HepG2 (cell line): ENCODE measurements at regions not wholly inside any gene's neighbourhood (a gene's known extent, or its start where the extent isn't known, plus 50 kb on each side); places are given as distances from the start of the nearest gene placed in this dataset.

Experiments used
- ATAC-seq: fragments of 200-7000 bp; cut with Tn5 transposase; 3 replicates; pipeline ENCODE4 v1.9.1; 2020; ENCODE audit warnings: mild to moderate bottlenecking, moderate library complexity
- BruUV-seq: library from RNA; stranded (reverse); fragments of 400-500 nt; replicated peaks from 2 replicates; lab custom pipeline; 2021; lab: Mats Ljungman, UMichigan
- CTCF ChIA-PET: fragments of 300-600 bp; formaldehyde crosslinking; extraction: SDS; loops from one replicate; lab custom pipeline; 2021; ENCODE audit warnings: low total read pairs, inconsistent platforms, low intra/inter-chr PET ratio; lab: Yijun Ruan, JAX
- POLR2A ChIA-PET: fragments of 350-600 bp; sonication (Branson Sonifier 250); formaldehyde crosslinking; loops from one replicate; lab custom pipeline; 2020; ENCODE audit warnings: antibody characterized with exemption, inconsistent platforms; lab: Yijun Ruan, JAX
- DNase-seq: peaks from one replicate; pipeline ENCODE4 v3.0.0-alpha.2; 2015; ENCODE audit warnings: low spot score
- FAIRE-seq: peaks from 3 replicates; lab custom pipeline; 2011; peaks lifted over from hg19 to GRCh38; lab: Jason Lieb, UNC
- H2AFZ ChIP-seq: one replicate; pipeline ENCODE4 v1.6.1; 2011; ENCODE audit warnings: low read length, inconsistent platforms
- H3K27ac ChIP-seq: fragments of 300-600 bp; 3 replicates; pipeline ENCODE4 v1.8.0; 2011; ENCODE audit warnings: mixed run types, mild to moderate bottlenecking, mixed read lengths, low read length, inconsistent platforms; ENCODE audit not compliant: insufficient read depth; ENCODE audit errors: extremely low read length
- H3K27me3 ChIP-seq, 2 experiments: fragments of 200-600 bp in 1 of 2; 2 replicates in 1 of 2; 3 replicates in 1 of 2; pipeline versions ENCODE4 v1.6.0 to v1.8.0; 2011; ENCODE audit warnings: low read length in 2 of 2, mild to moderate bottlenecking in 2 of 2, moderate library complexity in 2 of 2, inconsistent platforms in 1 of 2; ENCODE audit not compliant: insufficient read depth in 2 of 2, control insufficient read depth in 1 of 2
- H3K36me3 ChIP-seq, 2 experiments: fragments of 200-600 bp in 1 of 2; replicated peaks in 1 of 2; 2 replicates in 1 of 2; 3 replicates in 1 of 2; pipeline versions ENCODE4 v1.5.1 to v1.8.0; 2011; ENCODE audit warnings: low read length in 2 of 2, inconsistent platforms in 1 of 2; ENCODE audit not compliant: insufficient read depth in 2 of 2, control insufficient read depth in 1 of 2
- H3K4me1 ChIP-seq: 2 replicates; pipeline ENCODE4 v1.5.1; 2012; ENCODE audit warnings: low read length, inconsistent platforms; ENCODE audit not compliant: insufficient read depth
- H3K4me2 ChIP-seq: 2 replicates; pipeline ENCODE4 v1.6.0; 2011; ENCODE audit warnings: low read depth, low read length, inconsistent platforms
- H3K4me3 ChIP-seq, 3 experiments: fragments of 200-600 bp in 1 of 3; sonication (generic), shearing (Covaris generic) in 1 of 3; replicated peaks in 1 of 3; 2 replicates each; pipeline ENCODE4 v1.5.1; 2011 to 2016; ENCODE audit warnings: low read length in 3 of 3, inconsistent platforms in 2 of 3, low read depth in 2 of 3, mild to moderate bottlenecking in 2 of 3, control low read depth in 1 of 3, mixed read lengths in 1 of 3; ENCODE audit not compliant: insufficient read depth in 1 of 3
- H3K79me2 ChIP-seq: one replicate; pipeline ENCODE4 v1.6.1; 2011; ENCODE audit warnings: low read length, inconsistent platforms; ENCODE audit not compliant: insufficient read depth
- H3K9ac ChIP-seq: 2 replicates; pipeline ENCODE4 v1.6.0; 2011; ENCODE audit warnings: mild to moderate bottlenecking, low read depth, low read length, inconsistent platforms; ENCODE audit not compliant: insufficient read depth
- H3K9me3 ChIP-seq: 2 replicates; pipeline ENCODE4 v1.5.1; 2012; ENCODE audit warnings: mild to moderate bottlenecking, low read length
- H4K20me1 ChIP-seq: 2 replicates; pipeline ENCODE4 v1.6.0; 2011; ENCODE audit warnings: inconsistent platforms, mild to moderate bottlenecking, low read length, moderate library complexity; ENCODE audit not compliant: insufficient read depth
- KDM1A ChIP-seq: IDR thresholded peaks from 2 replicates; pipeline ENCODE4 v1.6.1; 2016; ENCODE audit warnings: missing compliant biosample characterization
- NAIF1 ChIP-seq: sonication (generic); formaldehyde crosslinking; IDR thresholded peaks from 2 replicates; pipeline ENCODE4 v1.5.0; 2020; ENCODE audit warnings: mild to moderate bottlenecking, missing genetic modification reagents, borderline replicate concordance
- SOX6 ChIP-seq, 2 experiments: fragments of 450-650 bp in 1 of 2; sonication (generic) in 1 of 2; formaldehyde crosslinking in 1 of 2; IDR thresholded peaks; 2 replicates each; pipeline versions ENCODE4 v1.4.0 to v1.6.1; 2017 to 2020; ENCODE audit warnings: antibody characterized with exemption in 1 of 2, mild to moderate bottlenecking in 1 of 2, missing genetic modification reagents in 1 of 2
- TARDBP ChIP-seq: sonication (generic); formaldehyde crosslinking; IDR thresholded peaks from 2 replicates; pipeline ENCODE4 v1.8.0; 2022; ENCODE audit warnings: mild to moderate bottlenecking, missing genetic modification reagents
- ZKSCAN1 ChIP-seq: fragments of 150-350 bp; IDR thresholded peaks from 2 replicates; pipeline ENCODE4 v1.6.1; 2014; ENCODE audit warnings: low read length
- ZNF839 ChIP-seq: sonication (generic); formaldehyde crosslinking; IDR thresholded peaks from 2 replicates; pipeline ENCODE4 v1.4.0; 2020; ENCODE audit warnings: missing genetic modification reagents, mild to moderate bottlenecking, borderline replicate concordance
- WGBS: methylation state at CpG from one replicate; pipeline ENCODE4 v1.1.6; 2017; ENCODE audit warnings: low lambda C conversion rate; 5-methylcytosine and 5-hydroxymethylcytosine counted together
- in situ Hi-C: cut with HindIII; loops from 2 replicates; pipeline ENCODE4 v1.10.0; 2017; ENCODE audit warnings: low pct_unique_long_range_greater_than_20kb; ENCODE audit not compliant: extremely low pct_ligation_motif_present
- intact Hi-C: fragments of 100-400 bp; cut with micrococcal nuclease; formaldehyde crosslinking; loops from one replicate; pipeline ENCODE4 v1.10.0; 2022; ENCODE audit not compliant: unreplicated experiment
- TF ChIP-seq, protein P1 (sequence below): sonication (generic); formaldehyde crosslinking; IDR thresholded peaks from 2 replicates; pipeline ENCODE4 v1.5.1; 2020; ENCODE audit warnings: mild to moderate bottlenecking, missing genetic modification reagents, moderate library complexity
- TF ChIP-seq, protein P2 (sequence below): sonication (generic); formaldehyde crosslinking; IDR thresholded peaks from 2 replicates; pipeline ENCODE4 v1.8.1; 2023; ENCODE audit warnings: mild to moderate bottlenecking, missing genetic modification reagents

DNA sequence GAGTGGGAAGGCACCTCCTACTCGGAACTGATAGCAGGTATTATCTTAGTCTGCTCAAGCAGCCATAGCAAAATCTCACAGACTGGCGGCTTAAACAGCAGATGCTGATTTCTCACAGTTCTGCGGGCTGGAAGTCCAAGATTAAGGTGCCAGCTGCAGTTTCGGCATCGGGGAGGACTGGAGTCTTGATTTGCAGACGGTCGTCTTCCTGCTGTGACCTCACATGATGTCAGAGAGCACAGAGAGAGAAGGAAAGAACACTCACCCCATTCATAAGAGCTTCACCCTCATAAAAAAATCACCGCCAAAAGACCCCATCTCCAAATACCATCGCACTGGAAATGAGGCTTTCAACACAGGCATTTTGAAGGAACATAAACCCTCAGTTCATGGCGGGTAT lies 216.5 kb upstream of the PITRM1 start:
- TF ChIP-seq NAIF1 (CRISPR knock-in tag) (no peak), ZKSCAN1 (no peak), TARDBP (CRISPR knock-in tag) (no peak), ZNF839 (CRISPR knock-in tag) (no peak), SOX6 (IDR thresholded peaks at IDR 0.05) (no peak), SOX6 (CRISPR knock-in tag; IDR thresholded peaks at IDR 0.05) (no peak), KDM1A (CRISPR knock-in tag) (no peak)
- TF ChIP-seq, protein P1, sequence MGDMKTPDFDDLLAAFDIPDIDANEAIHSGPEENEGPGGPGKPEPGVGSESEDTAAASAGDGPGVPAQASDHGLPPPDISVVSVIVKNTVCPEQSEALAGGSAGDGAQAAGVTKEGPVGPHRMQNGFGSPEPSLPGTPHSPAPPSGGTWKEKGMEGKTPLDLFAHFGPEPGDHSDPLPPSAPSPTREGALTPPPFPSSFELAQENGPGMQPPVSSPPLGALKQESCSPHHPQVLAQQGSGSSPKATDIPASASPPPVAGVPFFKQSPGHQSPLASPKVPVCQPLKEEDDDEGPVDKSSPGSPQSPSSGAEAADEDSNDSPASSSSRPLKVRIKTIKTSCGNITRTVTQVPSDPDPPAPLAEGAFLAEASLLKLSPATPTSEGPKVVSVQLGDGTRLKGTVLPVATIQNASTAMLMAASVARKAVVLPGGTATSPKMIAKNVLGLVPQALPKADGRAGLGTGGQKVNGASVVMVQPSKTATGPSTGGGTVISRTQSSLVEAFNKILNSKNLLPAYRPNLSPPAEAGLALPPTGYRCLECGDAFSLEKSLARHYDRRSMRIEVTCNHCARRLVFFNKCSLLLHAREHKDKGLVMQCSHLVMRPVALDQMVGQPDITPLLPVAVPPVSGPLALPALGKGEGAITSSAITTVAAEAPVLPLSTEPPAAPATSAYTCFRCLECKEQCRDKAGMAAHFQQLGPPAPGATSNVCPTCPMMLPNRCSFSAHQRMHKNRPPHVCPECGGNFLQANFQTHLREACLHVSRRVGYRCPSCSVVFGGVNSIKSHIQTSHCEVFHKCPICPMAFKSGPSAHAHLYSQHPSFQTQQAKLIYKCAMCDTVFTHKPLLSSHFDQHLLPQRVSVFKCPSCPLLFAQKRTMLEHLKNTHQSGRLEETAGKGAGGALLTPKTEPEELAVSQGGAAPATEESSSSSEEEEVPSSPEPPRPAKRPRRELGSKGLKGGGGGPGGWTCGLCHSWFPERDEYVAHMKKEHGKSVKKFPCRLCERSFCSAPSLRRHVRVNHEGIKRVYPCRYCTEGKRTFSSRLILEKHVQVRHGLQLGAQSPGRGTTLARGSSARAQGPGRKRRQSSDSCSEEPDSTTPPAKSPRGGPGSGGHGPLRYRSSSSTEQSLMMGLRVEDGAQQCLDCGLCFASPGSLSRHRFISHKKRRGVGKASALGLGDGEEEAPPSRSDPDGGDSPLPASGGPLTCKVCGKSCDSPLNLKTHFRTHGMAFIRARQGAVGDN (CRISPR knock-in tag): no peak
- TF ChIP-seq, protein P2, sequence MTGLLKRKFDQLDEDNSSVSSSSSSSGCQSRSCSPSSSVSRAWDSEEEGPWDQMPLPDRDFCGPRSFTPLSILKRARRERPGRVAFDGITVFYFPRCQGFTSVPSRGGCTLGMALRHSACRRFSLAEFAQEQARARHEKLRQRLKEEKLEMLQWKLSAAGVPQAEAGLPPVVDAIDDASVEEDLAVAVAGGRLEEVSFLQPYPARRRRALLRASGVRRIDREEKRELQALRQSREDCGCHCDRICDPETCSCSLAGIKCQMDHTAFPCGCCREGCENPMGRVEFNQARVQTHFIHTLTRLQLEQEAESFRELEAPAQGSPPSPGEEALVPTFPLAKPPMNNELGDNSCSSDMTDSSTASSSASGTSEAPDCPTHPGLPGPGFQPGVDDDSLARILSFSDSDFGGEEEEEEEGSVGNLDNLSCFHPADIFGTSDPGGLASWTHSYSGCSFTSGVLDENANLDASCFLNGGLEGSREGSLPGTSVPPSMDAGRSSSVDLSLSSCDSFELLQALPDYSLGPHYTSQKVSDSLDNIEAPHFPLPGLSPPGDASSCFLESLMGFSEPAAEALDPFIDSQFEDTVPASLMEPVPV: no peak
- Histone ChIP-seq H3K9ac (no peak overlapping the region), H4K20me1 (no peaks in the 10 kb centered on the region), H3K27ac (no peak overlapping the region), H3K9me3 (no peaks in the 10 kb centered on the region; the same call in 1 of the 2 replicates), H3K79me2 (no peaks in the 10 kb centered on the region), H3K4me3 (no peak overlapping the region), H3K36me3 (no peaks in the 10 kb centered on the region), H3K4me1 (no peaks in the 10 kb centered on the region), H3K4me2 (no peak overlapping the region), H2AFZ (no peak overlapping the region), H3K27me3 (peaks cover 0 to 9% of the 10 kb centered on the region in 2 experiments; a peak in 1 of 5 replicates)
- CTCF ChIA-PET: no interaction called here
- BruUV-seq: no TSS peak
- ATAC-seq (no peak), DNase-seq (no peak), FAIRE-seq (no peak)
- intact Hi-C loops: no loop called here
- in situ Hi-C loops: no loop called here
- POLR2A ChIA-PET: no interaction called here
- 0% methylated on average over 10 of the region's 10 CpGs for WGBS
